ENCODE measurements at regions not wholly inside any gene's neighbourhood (a gene's known extent, or its start where the extent isn't known, plus 50 kb on each side); places are given as distances from the start of the nearest gene placed in this dataset.
"Not testable (repeated sequence)": the region's sequence is repeated elsewhere in the genome, so short reads cannot be mapped to it uniquely, and the experiment has no call there.

- Mint-ChIP-seq H3K36me3 (ENCODE audit: insufficient read depth, unreplicated experiment) (no peaks in the 10 kb centered on the region), H3K4me3 (ENCODE audit: low read depth, unreplicated experiment) (no peak overlapping the region), H3K27me3 (ENCODE audit: unreplicated experiment) (no peaks in the 10 kb centered on the region), H3K27ac (ENCODE audit: unreplicated experiment) (no peak overlapping the region), H3K4me1 (ENCODE audit: low read depth, unreplicated experiment) (no peaks in the 10 kb centered on the region), H3K9me3 (ENCODE audit: low read depth, unreplicated experiment) (no peaks in the 10 kb centered on the region)
- intact Hi-C loops (cut with micrococcal nuclease; ENCODE audit: unreplicated experiment) = no loop called here
- no peak for TF ChIP-seq CTCF (IDR thresholded peaks at IDR 0.05; ENCODE audit: unreplicated experiment)
- CTCF ChIA-PET = no interaction called here
- BruUV-seq (replicated peaks) = no TSS peak
- DNase-seq = no peak
Observed at GRCh38 chr12:83933615-83934014, 979.0 kb downstream of the SLC6A15 start.

GRCh38 chr12:83932011-83932410 is 980.6 kb downstream of the SLC6A15 start:
- Mint-ChIP-seq H3K4me1 (ENCODE audit: low read depth, unreplicated experiment) (no peaks in the 10 kb centered on the region), H3K4me3 (ENCODE audit: low read depth, unreplicated experiment) (no peak overlapping the region), H3K9me3 (ENCODE audit: low read depth, unreplicated experiment) (no peaks in the 10 kb centered on the region), H3K36me3 (ENCODE audit: insufficient read depth, unreplicated experiment) (no peaks in the 10 kb centered on the region), H3K27ac (ENCODE audit: unreplicated experiment) (no peak overlapping the region), H3K27me3 (ENCODE audit: unreplicated experiment) (no peaks in the 10 kb centered on the region)
- CTCF ChIA-PET = no interaction called here
- no TSS peak for BruUV-seq (replicated peaks)
- intact Hi-C loops (cut with micrococcal nuclease; ENCODE audit: unreplicated experiment) = no loop called here
- no peak for DNase-seq
- TF ChIP-seq CTCF (IDR thresholded peaks at IDR 0.05; ENCODE audit: unreplicated experiment) = no peak

GRCh38 chr12:83931451-83931850 is 981.1 kb downstream of the SLC6A15 start:
- no peak for DNase-seq
- Mint-ChIP-seq H3K36me3 (ENCODE audit: insufficient read depth, unreplicated experiment) (no peaks in the 10 kb centered on the region), H3K27me3 (ENCODE audit: unreplicated experiment) (no peaks in the 10 kb centered on the region), H3K27ac (ENCODE audit: unreplicated experiment) (no peak overlapping the region), H3K4me1 (ENCODE audit: low read depth, unreplicated experiment) (no peaks in the 10 kb centered on the region), H3K4me3 (ENCODE audit: low read depth, unreplicated experiment) (no peak overlapping the region), H3K9me3 (ENCODE audit: low read depth, unreplicated experiment) (no peaks in the 10 kb centered on the region)
- BruUV-seq (replicated peaks) = no TSS peak
- intact Hi-C loops (cut with micrococcal nuclease; ENCODE audit: unreplicated experiment) = no loop called here
- CTCF ChIA-PET = no interaction called here
- TF ChIP-seq CTCF (IDR thresholded peaks at IDR 0.05; ENCODE audit: unreplicated experiment) = no peak

GRCh38 chr12:83929792-83930191 is 982.8 kb downstream of the SLC6A15 start:
- H3K36me3 Mint-ChIP-seq (ENCODE audit: insufficient read depth, unreplicated experiment); H3K27me3 Mint-ChIP-seq (ENCODE audit: unreplicated experiment); H3K4me3 Mint-ChIP-seq (ENCODE audit: low read depth, unreplicated experiment); H3K9me3 Mint-ChIP-seq (ENCODE audit: low read depth, unreplicated experiment); intact Hi-C loops (cut with micrococcal nuclease; ENCODE audit: unreplicated experiment); BruUV-seq (replicated peaks); H3K4me1 Mint-ChIP-seq (ENCODE audit: low read depth, unreplicated experiment); CTCF ChIA-PET; H3K27ac Mint-ChIP-seq (ENCODE audit: unreplicated experiment); DNase-seq: not testable (repeated sequence)

GRCh38 chr12:83920821-83921547 is 991.6 kb downstream of the SLC6A15 start:
- no peaks in the 10 kb centered on the region for H3K36me3 Mint-ChIP-seq (ENCODE audit: insufficient read depth, unreplicated experiment)

More at GRCh38 chr12:83920821-83921547, 991.6 kb downstream of the SLC6A15 start:
- Mint-ChIP-seq H3K4me1 (ENCODE audit: low read depth, unreplicated experiment) (no peaks in the 10 kb centered on the region), H3K4me3 (ENCODE audit: low read depth, unreplicated experiment) (no peak overlapping the region), H3K9me3 (ENCODE audit: low read depth, unreplicated experiment) (no peaks in the 10 kb centered on the region), H3K27ac (ENCODE audit: unreplicated experiment) (no peak overlapping the region), H3K27me3 (ENCODE audit: unreplicated experiment) (no peaks in the 10 kb centered on the region)
- no peak for TF ChIP-seq CTCF (IDR thresholded peaks at IDR 0.05; ENCODE audit: unreplicated experiment)
- no TSS peak for BruUV-seq (replicated peaks)
- CTCF ChIA-PET = interaction anchor here (0.7 kb wide), 1 partner anchor 33 kb away, joined by 9 read pairs; no protein-coding TSS in a partner anchor
- no peak for DNase-seq
- intact Hi-C loops (cut with micrococcal nuclease; ENCODE audit: unreplicated experiment) = no loop called here
